Skin epidermis (tissue), 12 donors: ENCODE measurements at regions not wholly inside any gene's neighbourhood (a gene's known extent, or its start where the extent isn't known, plus 50 kb on each side); places are given as distances from the start of the nearest gene placed in this dataset.
"Not testable (repeated sequence)": the region's sequence is repeated elsewhere in the genome, so short reads cannot be mapped to it uniquely, and the experiment has no call there.

Experiments used
- H3K27ac ChIP-seq, 21 experiments: fragments of 200-600 bp; sonication (generic) in 11 of 21; one replicate each; pipeline ENCODE4 v1.5.0; 2020; ENCODE audit warnings: mild to moderate bottlenecking in 3 of 21, inconsistent platforms in 2 of 21, moderate library complexity in 2 of 21
- H3K4me3 ChIP-seq, 7 experiments: fragments of 200-600 bp; sonication (generic) in 2 of 7; one replicate each; pipeline ENCODE4 v1.5.0; 2020; ENCODE audit warnings: inconsistent platforms in 2 of 7, mild to moderate bottlenecking in 2 of 7, moderate library complexity in 1 of 7

- peak overlapping the region in 2 of 21 experiments; percentile 6 to 11 for H3K27ac ChIP-seq
- H3K4me3 ChIP-seq, result no peak overlapping the region
Observed at GRCh38 chr20:17825252-17825959, 125.6 kb downstream of the BANF2 start.

- peak overlapping the region in 2 of 21 experiments; percentile 6 to 11 for H3K27ac ChIP-seq
Observed at GRCh38 chr20:17824676-17825251, 125.0 kb downstream of the BANF2 start.

DNA sequence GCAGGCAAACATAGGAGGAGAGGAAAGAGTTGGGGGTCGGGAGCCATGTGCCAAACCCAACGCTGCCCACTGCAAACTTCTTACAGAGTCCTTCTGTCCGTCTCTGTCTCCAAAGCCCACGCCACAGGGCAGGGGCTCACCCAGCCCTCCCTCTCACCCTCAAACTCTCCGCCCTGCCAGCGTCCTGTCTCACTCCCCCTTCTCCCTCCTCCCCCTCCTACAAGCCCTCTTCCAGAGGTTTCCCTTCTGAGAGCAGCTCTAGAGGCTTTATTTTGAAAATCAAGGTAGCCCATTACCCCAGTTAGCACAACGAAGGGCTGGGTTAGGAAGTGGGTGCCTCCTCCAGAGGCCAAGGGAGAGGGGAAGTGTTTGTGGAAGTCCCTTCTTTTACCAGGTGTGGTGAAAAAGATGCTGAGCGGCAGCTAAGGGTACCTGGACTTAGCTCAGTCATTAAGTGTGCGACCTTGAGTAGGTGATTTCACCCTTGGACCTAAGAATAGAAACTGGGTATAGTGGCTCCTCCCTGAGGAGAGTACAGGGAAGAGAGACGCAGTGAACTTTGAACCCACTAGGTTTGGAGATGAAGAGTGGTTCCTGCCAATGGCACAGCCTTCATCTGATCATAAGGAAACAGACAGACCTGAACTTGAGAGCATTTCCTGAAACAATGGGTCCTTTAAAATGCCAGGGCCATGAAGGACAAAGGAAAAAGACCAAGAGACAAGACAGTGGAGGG is 123.8 kb downstream of the BANF2 start:
- no peak overlapping the region for H3K27ac ChIP-seq
- H3K4me3 ChIP-seq, result no peak overlapping the region

More at GRCh38 chr20:17824676-17825251, 125.0 kb downstream of the BANF2 start:
- no peak overlapping the region for H3K4me3 ChIP-seq

DNA sequence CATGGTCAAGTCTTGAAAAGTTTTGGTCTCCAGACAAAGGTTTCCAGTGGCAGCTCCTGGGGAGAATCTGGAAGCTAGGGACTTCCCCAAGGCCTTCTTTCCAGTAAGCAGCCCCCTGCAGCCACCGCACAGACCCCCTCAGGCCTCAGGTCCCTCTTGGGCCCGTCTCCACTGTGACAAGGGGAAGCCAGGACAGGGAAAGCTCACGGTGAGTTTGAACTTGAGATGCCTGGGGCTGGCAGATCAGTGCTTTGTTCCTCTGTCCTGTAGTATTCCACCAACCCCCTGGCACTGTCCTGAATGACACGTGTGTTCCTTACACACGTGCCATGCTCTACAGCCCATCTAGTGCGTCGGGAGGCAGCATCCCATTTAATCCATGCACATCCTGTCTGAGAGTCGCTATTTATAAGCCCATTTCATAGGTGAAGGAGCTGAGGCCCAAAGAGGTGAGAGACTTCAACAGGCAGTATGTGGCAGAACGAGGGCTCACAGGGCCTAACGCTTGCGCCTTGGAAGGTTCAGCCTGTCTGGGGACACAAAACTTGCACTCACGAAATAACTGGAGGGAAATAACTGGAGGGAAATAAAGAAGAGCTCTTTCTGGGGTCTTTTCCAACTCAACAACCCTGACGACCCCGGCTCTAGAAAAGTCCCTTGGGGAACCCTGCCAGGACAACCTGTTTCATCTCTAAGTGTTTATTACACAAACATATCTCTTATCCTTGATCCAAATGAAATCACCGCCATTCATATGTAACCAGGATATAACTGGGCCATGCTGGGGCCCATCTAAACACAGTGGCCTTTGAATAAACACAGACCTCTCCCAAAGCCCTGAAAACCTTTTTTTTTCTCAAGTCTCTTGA is 123.0 kb downstream of the BANF2 start:
- Histone ChIP-seq H3K27ac (no peak overlapping the region), H3K4me3 (no peak overlapping the region)

DNA sequence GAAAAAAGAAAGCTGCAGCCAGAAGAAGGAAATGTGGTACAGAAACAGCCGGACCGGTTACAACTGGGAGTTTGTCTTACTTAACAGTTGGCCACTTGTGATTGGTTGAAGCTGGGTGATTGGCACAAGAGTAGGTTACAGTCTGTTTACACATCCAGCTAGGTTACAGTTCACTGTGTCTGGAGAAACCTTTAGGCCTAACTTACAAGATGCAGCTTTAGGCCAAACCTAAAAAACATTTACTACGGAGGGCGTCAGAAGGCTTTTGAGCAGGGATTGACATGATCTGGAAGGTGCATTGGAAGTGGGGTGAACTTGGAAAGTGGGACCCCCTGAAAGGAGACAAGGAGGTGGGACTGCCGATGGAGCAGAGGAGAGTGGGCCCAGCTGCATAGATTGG is 122.3 kb downstream of the BANF2 start:
- Histone ChIP-seq H3K4me3 (no peak overlapping the region), H3K27ac (no peak overlapping the region)

- H3K4me3 ChIP-seq, H3K27ac ChIP-seq: not testable (repeated sequence)
Observed at GRCh38 chr20:17821606-17822005, 121.8 kb downstream of the BANF2 start.

DNA sequence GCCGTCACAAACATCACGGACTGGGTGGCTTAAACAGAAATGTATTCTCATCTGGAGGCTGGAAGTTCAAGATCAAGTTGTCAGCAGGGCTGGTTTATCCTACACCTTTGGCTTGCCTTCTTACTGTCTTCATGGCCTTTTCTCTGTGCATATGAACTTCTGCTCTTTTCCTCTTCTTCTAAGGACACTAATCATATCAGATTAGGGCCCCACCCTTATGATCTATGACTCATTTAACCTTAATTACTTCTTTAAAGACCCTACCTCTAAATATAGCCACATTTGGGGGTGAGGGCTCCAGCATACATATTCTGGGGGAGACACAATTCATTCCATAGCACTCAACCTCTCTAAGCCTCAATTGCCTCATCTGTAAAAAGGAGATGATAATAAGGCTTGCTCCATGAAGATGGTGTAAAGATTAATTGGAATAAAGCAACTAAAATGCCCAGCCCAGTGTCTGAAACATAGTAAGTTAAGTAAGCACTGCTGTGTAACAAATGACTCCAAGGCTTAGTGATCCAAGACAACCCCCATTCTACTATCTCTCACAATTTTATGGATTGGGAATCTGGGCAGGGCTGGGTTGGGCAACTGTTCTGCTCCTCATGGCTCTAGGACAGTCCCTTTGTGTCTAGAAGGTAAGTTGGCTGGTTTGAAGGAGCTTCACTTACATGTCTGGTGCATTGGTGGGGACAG is 119.8 kb downstream of the BANF2 start:
- Histone ChIP-seq H3K27ac (no peak overlapping the region), H3K4me3 (no peak overlapping the region)

GRCh38 chr20:17818187-17818586 is 118.4 kb downstream of the BANF2 start:
- H3K27ac ChIP-seq, result no peak overlapping the region
- H3K4me3 ChIP-seq, result no peak overlapping the region

DNA sequence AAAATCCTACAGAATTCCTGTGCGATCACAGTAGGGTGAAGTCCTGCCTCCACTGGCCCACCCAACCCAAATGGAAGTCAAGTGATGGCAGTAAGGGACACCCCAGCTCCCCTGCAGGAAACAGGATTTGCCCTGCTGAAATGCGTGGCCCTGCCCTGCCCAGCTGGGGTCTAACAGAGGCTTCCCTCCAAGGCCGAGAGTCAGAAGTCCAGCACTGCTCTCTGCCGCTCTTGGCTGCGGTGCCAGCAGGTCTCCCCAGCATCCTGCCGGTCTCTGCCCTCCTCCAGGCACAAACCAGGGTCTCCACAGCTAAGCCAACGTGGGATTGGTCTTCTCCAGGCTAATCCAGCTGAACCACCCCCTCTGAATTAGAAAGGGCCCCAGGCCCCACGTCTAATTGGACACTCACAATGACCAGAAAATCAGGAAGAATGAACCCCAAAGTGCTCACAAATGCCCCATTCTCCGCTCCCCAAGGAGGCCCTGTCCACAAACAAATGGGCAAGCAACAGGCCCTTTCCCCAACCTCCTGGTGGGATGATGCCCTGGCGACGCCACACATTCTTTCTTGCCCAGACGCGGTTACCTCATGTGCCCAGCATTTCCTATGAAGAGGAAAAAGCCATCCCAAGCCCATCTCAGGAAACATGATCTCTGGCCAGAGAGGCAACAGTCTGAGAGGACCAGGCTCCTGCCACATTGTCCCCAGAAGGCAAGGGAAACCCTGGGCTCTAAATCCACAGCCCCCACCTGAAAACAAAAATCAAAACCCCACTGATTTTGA is 117.2 kb downstream of the BANF2 start:
- Histone ChIP-seq H3K4me3 (no peak overlapping the region), H3K27ac (no peak overlapping the region)

DNA sequence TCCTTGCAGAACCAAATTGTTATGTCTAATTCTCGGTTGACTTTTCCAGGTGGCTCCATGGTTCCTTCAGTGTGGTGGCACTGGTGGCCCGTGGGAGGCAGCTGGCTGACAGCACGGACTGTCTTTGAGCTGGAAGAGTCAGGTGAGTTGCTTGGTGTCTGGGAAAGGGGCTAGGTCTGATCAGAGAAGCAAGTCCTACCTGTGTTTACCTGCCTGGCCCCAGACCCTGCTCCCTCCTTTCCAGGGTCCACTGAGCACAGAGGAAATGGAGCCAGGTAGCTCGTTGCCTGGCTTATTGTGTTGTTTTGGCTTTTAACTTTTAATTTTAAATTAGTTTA is 111.8 kb downstream of the BANF2 start:
- no peak overlapping the region for H3K27ac ChIP-seq
- H3K4me3 ChIP-seq, result no peak overlapping the region

GRCh38 chr20:17810847-17811627 is 111.3 kb downstream of the BANF2 start:
- Histone ChIP-seq H3K4me3 (no peak overlapping the region), H3K27ac (no peak overlapping the region)

DNA sequence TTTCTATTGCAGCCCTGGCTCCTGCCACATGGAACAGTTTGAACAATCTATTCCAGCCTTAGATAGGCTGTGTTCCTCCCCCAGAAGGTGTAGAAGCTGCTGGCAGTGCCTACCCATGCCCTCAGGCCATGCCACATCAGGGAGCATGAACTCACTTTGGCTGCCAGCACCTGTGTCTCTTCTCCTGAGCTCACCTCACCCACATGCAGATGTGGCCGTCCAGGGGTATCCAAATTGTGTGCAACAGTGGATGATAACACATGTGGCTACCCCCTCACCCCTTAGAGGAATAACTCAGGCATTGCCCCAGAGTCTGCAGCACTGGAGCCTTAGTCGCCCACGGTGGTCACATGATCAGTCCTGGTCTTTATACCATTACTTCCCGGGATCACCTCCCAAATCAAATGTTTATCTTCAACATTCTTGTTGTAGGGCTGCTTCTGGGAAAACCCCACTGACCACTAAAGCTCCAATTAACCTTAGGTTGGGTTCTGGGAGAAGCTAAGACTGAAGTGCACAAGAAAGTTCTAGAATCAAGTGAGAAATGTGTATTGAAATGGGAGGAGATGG is 110.4 kb downstream of the BANF2 start:
- H3K27ac ChIP-seq, result peak overlapping the region in 2 of 21 experiments; percentile 12 to 38

DNA sequence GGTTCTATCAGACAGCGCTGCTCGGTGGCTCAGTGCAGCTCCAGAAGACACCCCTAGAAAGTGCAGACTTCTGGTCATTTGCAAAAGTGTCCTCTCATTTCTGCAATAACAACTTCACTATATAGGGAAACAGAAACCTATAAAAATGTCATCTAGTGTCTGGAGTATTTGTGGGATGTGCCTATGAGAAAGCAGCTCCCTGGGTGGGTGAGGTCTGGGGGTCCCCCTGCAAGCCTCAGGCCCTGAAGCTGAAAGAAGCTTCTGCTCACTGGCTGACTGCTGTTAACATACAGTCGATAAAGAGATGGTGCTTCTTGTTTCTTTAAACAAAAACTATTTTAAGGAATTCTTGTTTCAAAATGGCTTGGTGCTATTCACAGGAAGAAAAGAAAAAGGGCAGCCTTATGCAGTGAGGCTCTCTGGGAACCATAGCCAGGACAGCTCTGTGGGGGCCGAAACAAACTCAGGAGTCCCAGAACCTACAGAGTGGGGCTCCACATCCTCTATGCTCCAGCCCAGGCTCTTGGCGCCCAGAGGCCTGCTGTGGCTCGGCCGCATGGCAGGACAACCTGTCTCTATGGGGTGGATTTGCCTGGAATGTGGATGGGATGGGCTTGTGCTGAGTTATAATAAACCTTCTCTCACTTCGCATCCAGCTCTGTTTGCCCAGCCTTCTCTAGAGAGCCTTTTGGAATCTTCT is 109.7 kb downstream of the BANF2 start:
- H3K27ac ChIP-seq, result peak overlapping the region in 4 of 21 experiments; percentile 2 to 57 (median 25)

More for the DNA sequence above, 110.4 kb downstream of the BANF2 start:
- H3K4me3 ChIP-seq, result no peak overlapping the region

GRCh38 chr20:17808782-17809181 is 109.0 kb downstream of the BANF2 start:
- Histone ChIP-seq H3K4me3 (no peak overlapping the region), H3K27ac (peak overlapping the region in 4 of 21 experiments; percentile 45 to 63 (median 57))

More for the DNA sequence above, 109.7 kb downstream of the BANF2 start:
- no peak overlapping the region for H3K4me3 ChIP-seq

GRCh38 chr20:17808357-17808756 is 108.6 kb downstream of the BANF2 start:
- peak overlapping the region in 4 of 21 experiments; percentile 45 to 76 (median 60) for H3K27ac ChIP-seq
- H3K4me3 ChIP-seq, result no peak overlapping the region

GRCh38 chr20:17807651-17808050 is 107.9 kb downstream of the BANF2 start:
- H3K27ac ChIP-seq, result peak overlapping the region in 6 of 21 experiments; percentile 2 to 79 (median 68)
- no peak overlapping the region for H3K4me3 ChIP-seq
